ENCODE measurements at regions not wholly inside any gene's neighbourhood (a gene's known extent, or its start where the extent isn't known, plus 50 kb on each side); places are given as distances from the start of the nearest gene placed in this dataset.
"Not testable (repeated sequence)": the region's sequence is repeated elsewhere in the genome, so short reads cannot be mapped to it uniquely, and the experiment has no call there.

DNA sequence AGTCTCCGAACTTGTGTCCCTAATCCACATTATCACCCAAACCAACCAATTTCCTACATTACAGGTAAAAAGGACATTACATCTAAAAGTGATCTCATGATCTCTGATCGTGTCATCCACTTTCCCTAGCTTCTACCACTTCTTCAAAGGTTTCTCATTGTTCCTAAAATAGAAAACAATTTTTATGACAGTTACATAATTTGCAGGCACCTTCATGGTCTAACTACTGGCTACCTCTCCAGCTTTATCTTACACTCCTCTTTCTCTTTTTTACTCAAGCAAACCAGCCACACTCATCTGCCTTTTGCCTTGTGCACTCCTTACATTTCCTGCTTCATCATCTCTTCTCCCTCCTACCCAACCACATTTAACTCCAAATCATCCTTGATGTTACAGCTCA lies 886.7 kb upstream of the SORCS1 start:
- no peak for DNase-seq

DNA sequence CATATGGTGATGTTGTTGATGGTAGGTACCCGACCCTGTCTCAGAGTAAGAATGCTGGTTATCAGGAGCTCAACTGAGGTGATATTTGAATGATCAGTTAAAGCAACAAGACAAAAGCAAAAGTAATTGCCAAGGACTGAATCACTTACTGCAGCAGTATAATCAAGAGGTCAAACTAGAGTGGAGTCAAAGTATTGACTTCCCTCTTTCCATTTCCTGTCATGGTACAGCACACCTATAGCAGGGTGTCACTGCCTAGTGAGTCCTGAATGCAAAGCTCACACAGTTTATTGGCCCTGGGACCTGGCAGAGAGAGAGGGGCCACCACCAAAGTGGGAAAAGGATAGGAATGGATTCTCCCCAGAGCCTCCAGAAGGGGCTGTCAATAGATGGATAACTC lies 886.1 kb upstream of the SORCS1 start:
- no peak for DNase-seq

DNA sequence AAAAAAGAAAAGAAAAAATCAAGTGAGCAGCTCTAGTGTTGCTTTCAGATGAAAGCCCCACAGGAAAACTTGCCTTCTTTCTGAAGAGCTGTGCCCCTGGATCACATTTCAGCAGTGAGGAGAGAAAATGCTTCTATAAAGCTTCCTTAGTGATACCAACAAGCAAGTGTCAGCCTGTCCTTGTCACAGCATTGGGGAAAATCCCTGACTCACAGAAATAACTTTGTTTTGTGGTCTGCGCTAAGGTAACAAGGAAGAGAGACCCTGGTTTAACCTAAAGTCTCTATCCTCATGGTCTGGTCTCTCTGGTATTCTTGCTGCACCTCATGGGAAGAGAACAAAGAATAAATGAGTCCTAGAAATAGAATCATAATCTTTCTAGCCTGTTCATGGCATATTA lies 885.2 kb upstream of the SORCS1 start:
- no peak for DNase-seq

DNA sequence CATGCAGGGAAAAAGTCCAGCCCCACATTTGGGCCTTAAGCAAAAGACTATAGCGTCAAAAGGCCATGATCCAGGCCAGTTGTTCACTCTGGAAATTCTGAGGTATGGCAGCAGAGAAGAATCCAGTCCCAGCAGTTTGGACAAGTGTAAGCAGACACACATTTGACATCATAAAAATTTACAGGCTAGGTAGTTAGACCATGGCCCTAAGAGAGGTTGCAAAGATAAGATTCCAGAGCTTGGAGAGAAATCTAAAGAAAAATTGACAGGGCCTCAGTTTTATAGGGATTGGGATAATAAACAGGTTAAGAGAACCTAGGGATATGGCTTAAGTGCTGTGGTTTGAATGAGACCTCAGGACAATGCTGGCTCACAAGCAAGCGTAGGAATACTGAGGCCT lies 884.4 kb upstream of the SORCS1 start:
- DNase-seq: no peak

DNA sequence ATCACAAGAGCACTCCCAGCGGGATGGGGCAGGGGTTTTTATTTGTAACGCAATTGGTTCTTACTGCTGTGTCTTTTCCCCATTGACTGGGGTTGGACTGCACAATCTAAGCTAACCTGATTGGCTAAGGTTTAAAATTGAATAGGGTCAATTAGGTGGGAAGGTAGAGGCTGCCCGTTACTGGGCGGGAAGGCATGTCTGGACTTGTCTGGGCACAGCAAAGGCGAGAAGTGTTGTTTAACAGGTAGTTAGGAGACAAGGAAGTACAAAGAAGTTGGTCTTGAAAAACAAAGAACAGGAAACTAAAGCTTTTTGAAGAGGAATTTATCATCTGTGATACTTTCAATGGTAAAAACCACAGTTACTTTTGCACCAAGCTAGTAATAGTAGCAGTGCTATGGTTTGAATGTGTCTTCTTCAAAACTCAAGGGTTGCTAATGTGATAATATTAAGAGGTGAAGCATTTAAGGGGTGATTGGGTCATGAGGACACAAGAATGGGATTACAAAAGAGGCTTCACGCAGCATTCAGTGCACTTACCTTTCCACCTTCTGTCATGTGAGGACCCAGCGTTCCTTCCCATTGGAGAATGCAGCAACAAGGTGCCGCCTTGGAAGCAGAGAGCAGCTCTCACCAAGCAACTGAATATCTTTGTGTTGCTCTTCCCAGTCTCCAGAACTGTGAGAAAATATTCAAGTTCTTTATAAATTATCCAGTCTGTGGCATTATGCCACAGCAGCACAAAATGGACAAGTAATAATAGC lies 875.5 kb upstream of the SORCS1 start:
- DNase-seq: no peak

DNA sequence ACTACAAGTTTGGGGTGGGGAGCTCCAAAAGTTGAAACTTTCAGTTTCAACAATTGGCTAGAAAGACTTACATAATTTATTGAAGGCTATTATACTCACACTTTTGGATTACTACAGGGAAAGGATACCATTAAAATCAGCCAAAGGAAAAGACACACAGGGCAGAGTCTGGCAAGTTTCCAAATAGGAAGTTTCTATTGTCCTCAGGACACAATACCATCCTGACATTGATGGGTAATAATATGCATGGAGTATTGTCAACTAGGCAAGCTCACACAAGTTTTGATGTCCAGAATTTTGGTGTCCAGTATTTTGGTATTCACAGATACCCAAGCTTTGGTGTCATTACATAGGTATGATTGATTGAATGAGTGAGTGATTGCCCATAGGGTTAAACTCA lies 872.6 kb upstream of the SORCS1 start:
- DNase-seq: no peak

DNA sequence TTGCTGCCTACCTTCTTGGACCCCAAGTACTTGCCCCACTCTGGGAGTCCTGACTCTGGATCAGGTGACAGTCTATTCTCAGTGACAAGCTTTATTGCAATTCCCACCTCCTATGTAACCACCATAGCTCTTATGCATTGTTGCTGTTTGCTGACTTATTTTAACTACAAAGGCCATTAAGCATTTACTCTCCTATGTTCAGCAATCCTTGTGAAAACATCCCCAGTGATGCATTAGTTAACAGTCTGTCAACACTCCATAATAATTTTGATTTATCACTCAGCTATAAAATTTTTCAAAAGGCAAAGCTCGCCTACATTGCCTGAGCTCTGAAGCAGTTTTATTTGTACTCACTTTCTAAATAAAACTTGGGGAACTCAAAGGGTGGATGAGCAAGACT lies 871.8 kb upstream of the SORCS1 start:
- no peak for DNase-seq

DNA sequence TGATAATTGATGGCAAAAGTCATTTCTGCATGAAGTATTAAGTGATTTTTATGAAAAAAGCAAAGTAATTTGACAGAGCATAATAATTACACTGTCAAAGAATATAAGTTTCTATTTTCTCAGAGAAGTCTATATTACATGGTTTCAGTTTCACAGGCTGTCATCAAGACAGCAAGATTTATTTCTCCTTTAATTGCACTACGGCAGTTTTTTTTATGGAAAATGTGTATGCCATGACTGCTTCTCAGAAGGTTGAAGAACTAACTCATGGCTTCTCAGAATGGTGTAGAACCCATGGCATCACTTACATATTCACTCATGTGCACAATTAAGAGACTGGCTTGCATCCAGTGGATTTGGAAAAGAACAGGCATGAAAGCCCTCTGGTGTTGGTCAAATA lies 870.3 kb upstream of the SORCS1 start:
- DNase-seq: no peak

DNA sequence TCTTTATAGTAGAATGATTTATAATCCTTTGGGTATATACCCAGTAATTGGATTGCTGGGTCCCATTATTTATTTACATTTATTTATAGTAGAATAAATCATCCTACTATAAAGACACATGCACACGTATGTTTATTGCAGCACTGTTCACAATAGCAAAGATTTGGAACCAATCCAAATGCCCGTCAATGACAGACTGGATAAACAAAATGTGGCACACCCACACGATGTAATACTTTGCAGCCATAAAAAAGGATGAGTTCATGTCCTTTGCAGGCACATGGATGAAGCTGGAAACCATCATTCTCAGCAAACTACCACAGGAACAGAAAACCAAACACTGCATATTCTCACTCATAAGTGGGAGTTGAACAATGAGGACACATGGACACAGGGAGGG lies 869.0 kb upstream of the SORCS1 start:
- DNase-seq: not testable (repeated sequence)

DNA sequence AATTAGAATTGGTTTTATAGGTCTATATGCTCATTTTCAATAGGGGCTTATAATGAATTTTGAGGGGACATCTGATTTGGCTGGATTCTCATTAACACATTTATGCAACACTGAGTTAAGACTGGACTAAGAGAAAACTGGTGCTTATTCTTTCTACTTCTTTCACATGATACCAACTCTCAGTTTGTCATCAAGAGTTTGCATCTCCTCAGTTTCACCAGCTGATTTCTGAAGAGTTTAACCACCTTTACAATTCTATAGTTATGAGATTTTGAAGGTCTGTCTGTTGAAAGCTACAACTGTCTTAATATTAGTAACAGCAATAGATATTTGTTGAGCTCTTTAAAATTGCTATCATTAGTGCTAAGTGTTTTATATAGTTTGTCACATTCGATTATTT lies 867.0 kb upstream of the SORCS1 start:
- no peak for DNase-seq

DNA sequence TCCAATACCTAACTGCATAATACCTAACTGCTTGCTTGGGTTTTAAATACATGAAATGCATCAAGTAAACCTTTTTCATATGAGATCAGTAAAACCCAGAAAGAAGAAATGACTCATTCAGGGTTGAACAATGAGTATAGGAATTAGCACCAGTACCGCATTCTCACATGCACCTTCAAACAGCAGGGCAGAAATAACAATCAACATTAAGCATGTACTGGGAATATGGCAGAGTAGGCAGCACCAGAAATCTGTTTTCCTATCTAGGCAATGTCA lies 850.3 kb upstream of the SORCS1 start:
- no peak for DNase-seq

DNA sequence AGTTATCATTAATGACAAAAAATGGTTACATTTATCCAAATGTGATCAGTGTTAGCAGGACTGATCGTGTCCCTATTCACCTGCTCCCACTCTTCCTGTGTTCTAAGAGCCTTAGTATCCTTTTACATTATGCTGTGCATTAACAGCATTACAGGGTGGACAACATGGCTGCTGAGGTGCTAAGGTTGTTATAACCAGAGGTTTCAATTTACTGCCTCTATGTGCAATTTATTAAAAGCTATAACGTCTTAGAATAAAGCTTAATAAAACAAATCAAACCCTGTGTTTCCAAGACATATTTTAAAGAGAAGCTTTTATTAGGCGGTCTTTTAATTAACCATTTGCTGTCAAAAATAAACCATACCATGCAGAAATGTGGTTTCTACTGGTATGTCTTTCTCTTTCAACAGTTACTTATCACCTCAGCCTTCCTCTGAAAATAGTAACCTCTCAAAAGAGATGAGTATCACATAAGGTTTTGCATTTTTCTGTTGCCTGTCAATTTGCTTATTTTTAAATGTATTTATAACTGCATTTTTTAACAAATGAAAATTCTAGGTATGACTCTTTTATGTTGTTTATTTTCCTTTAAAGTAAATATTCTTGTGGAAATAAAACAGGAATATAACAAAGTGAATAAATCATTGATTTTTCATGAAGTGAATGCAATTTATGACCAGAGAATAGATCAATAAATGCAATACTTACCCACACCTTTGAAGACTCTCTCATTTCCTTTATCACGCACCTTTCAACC lies 849.8 kb upstream of the SORCS1 start:
- DNase-seq: no peak

DNA sequence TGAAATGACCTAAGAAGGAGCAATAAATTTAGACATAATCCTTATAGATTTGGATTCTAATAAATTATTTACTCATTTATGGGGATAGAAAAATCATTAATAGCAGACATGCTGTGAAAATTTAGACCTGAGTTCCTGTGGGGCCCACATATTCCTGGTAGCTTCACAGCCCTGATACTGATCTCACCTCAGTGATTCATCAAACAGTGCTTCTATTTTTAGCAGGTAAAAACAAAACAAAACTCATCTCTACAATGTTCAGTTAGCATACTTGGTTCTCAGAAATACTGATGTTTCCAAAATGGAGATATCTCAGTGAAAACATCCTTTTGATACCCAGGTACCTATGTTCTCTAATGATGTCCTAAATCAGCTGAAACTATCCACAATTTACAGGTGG lies 841.1 kb upstream of the SORCS1 start:
- no peak for DNase-seq

DNA sequence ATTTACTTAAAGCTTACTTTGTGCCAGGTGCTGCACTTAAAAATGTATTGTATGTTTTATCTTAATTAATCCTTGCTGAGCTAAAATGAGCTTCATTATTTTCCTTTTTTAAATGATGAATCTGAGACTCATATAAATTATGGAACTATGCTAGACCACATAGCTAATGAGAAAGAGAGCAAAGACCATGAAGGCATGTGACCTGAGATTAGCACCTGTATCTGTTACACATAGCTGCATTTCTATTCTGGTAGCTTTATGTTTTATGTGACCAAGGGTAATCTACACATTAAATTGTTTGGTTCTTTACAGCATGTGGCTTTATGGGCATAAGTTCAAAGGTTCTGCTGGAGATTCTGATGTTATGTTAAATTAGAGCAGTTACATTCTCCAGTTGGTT lies 839.1 kb upstream of the SORCS1 start:
- no peak for DNase-seq

DNA sequence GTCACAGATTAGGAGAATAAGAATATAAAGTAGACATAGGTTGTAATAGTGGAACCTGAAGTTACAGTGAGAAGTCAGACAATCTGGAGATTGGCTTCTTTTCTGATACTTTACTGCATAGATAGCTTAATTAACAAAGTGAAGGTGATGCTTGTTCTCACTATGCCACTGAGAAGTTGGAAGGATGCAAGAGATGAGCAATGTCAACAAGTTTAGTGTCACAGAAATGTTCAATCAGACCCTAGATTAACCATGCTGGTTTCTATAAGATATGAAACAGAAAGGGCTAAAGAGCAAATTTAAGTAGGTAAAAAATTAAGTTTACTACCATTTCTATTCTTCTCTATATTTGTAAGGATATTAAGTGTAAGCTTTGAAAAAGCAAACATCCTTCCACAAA lies 838.6 kb upstream of the SORCS1 start:
- no peak for DNase-seq

DNA sequence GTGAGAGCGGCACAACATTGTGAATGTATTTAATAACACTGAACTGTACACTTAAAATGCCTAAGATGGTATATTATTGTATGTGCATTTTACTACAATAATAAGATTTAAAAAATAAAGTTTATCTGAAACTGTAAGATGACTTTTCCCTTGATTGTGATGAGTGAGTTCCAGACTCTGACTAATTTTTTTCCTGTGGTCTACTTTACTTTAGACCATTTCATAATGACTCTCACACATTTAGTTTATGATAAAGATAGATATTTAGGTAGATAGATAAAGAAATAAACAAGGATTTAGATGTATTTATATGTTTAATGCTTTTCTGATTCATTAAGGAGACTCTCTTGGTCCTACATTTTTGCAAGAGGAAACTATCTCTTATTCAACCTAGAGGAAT lies 835.9 kb upstream of the SORCS1 start:
- DNase-seq: no peak

DNA sequence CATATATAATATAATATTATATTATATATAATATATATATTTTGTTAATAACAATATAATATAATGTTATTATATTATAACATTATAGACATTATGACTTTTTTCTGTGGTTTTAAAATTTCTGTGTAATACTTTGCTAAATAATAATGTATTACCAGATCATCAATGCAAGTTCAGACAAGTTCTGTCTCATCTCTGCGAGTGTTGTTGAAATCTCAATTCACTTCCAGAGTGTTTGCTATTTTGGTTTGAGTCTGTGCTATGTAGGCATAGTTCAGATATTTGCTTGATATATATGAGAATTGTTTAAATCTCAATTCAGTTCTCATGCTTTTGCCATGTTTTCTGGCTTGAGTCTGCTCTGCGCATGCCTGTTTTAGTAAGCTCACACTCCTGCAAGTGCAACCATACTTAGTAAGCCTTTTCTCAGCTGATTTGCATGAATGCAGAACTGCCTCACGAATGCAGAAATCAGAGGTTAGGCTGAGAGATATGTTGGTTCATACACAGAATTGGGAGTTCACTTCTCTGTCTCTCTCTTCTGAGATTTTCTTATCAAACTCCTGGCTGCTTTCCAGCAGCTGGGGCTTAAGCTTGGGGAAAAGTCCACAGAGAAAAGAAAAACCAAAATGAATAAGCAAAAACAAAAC lies 830.2 kb upstream of the SORCS1 start:
- no peak for DNase-seq

DNA sequence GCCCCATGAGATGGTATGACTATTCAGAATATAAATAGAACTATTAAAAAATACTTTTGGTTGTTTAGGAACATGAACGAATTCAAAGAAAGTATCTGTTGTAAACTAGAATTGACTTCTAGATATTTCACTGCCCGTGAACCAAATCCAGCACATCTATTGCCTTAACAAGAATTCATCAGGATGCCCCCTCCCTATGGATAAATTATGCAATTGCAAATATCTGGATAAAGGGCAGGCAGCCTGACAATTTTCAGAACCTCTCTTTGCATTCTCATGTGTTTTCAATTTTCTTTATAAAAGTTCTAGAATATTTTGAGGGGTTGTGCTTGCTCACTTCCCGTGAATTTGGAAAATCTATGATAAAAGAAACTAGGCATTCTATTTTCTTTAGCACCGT lies 822.1 kb upstream of the SORCS1 start:
- no peak for DNase-seq

DNA sequence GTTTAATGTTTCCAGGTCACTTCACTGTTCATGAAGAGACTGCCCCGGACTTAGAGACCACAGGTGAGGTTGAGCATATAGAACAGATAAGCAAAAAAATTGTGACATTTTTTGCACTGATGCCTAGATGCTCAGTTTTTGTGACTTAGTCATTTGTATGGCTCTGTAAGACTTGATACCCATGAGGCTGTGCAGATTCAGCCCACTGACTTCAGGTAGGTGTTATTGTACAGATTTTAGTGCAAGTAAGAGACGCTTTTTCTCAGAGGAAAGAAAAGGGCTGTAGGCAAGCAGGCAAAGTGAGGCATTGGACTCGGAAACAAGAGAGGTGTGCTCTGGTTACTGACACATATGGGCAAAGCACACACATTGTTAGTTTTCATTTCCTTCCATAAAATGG lies 820.1 kb upstream of the SORCS1 start:
- no peak for DNase-seq

DNA sequence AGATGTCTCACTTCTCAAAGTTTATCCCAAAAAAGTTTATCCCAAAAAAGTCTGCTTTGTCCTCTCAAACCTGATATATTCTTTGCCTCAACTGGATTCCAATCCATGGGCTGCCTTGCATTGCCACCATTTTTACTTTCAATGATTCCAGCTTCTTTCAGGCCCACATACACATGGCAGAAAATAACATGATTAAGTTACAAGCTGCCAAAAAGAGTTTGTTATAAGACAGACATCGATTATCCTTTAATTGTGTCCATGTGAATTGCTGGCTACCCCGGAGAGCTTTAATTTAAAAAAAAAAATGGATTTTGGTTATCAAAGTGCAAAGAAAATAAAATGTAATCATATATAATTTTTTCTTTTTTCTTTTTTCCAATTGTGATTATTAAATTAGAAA lies 819.6 kb upstream of the SORCS1 start:
- no peak for DNase-seq

DNA sequence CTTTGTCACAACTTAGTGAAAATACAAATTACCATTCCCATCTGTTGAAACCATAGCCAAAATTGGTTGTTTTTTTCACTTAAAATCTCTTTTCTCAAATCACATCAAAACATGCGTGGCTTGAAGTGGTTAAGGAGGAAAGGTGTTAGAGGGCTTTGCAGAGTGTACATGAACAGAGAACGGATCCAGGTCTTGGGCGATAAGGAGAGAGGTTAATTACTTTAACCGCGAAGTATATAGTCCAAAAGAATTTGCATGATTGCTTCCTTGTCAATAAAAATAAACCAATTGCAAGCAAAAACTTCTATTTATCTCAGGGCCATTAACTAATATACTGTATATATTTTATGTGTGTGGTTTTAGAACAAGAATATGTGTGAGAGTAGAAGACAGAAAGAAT lies 813.9 kb upstream of the SORCS1 start:
- no peak for DNase-seq

DNA sequence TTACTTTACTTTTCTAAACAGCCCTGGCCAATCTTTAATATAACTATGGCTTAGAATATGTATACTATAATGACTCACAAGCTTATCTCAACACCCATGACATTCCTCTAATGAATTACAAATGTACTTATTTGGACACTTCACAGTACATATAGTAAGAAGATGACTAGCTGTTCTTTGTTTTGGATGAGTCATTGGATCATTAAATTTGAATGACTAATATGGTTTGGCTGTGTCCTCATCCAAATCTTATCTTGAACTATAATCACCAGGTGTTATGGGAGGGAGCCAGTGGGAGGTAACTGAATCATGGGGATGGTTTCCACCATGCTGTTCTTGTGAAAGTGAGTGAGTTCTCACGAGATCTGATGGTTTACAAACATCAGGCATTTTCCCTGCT lies 807.5 kb upstream of the SORCS1 start:
- peak; percentile 76 for DNase-seq

DNA sequence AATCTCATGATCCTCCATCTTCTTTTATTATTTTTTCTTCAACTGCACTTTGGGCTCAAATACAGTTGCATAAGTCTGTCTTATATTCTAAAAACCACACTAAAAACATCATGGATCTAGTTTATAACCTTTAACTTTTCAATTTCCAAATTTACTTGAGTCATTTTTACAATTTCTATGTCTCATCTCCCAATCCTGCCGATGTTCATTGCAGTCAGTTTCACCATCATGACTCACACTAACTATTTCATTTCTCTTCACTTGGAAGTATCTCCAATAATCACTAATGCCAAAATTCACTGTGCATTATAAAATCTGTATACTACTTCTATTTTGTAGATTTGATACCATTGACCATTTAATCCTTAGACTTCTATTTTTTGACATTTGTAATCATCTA lies 806.9 kb upstream of the SORCS1 start:
- DNase-seq: peak; percentile 64

DNA sequence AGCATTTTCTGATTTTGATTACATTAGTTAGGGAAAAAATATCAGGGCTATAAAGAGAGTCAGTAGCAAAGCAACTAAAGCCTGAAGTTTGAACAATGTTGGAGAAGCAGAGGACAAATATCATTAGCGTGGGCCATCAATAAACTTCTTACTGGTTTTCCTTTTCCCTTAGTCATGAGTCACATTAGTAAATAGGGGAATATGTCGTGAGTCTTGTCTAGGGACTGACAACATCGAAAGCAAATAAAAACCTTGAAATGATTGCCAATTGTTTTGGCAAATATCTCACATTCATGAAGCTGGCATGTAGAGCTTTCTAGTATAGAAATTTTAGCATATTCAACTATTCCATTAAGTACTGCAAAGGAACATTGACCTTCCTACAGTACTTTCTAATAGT lies 806.0 kb upstream of the SORCS1 start:
- no peak for DNase-seq
